ELF-1 (cell line): ENCODE measurements at regions not wholly inside any gene's neighbourhood (a gene's known extent, or its start where the extent isn't known, plus 50 kb on each side); places are given as distances from the start of the nearest gene placed in this dataset.
"Not testable (repeated sequence)": the region's sequence is repeated elsewhere in the genome, so short reads cannot be mapped to it uniquely, and the experiment has no call there.

Source experiments
- DNase-seq: peaks from one replicate; pipeline ENCODE4 v3.0.0-alpha.2; 2016; ENCODE audit warnings: low read depth, low spot score

DNA sequence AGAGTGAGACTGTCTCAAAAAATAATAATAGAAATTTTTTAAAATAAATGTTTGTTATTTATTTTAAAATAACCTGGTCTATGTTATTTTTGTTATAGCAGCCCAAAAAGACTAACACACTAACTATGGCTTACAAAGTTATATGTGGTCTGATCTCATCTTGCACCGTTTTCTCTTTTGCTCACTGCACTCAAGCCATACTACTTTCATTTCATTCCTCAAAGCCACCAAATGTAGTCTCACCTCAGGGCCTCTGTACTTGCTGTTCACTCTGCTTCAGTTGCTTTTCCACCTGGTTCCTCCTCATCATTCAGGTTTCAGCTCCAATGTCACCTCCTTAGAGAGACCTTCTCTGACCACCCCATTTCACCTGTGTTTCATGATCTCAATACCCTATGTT is 55.2 kb upstream of the MDM1 start:
- DNase-seq = no peak

DNA sequence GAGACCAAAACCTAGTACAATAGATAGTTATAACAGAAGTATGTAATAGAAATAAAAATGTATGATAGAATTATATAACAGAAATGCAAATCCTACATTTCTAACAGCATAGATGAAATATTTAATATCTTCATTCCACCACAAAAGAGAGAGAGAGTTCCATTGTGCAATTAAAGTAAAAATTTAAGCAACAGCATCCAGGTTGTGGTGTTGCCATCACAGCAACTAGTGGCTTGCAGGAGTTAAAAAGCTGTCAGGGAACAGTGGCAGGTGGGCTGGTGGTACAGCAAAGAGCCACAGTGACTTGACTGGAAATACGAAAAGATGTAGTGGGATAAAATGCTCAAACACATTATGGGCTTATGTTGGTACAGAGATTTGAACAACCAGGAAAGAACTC is 57.1 kb upstream of the MDM1 start:
- DNase-seq = no peak

DNA sequence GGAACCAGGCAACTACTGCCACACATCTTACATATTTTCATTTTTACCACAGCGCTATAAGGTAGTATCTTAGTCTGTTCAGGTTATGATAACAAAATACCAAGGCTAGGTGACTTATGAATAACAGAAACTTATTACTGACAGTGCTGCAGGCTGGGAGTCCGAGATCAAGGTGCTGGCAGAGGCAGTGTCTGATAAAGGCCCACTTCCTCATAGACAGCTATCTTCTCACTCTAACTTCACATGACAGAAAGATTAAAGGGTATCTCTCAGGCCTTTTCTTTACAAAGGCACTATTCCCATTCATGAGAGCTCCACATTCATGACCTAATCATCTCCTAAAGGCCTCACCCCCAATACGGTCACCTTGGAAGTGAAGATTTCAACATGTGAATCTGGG is 59.8 kb upstream of the MDM1 start:
- DNase-seq = no peak

DNA sequence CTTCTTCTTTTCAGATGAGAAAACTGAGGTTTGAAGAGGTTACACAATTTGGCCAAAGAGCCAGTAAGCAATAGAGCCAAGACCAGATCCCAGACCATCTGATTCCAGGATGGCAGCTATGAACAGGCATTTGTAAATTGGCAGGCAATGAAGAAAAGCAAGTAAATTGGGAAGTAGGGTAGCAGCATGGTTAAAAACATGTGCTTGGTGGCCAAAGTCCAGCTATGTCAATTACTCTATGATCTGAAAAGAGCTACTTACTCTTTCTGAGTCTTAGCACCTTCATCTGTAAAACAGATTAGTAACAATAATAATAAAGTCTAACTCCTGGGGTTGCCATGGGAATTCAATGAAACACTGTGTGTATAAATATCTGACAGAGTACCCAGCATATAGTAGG is 60.2 kb upstream of the MDM1 start:
- no peak for DNase-seq

DNA sequence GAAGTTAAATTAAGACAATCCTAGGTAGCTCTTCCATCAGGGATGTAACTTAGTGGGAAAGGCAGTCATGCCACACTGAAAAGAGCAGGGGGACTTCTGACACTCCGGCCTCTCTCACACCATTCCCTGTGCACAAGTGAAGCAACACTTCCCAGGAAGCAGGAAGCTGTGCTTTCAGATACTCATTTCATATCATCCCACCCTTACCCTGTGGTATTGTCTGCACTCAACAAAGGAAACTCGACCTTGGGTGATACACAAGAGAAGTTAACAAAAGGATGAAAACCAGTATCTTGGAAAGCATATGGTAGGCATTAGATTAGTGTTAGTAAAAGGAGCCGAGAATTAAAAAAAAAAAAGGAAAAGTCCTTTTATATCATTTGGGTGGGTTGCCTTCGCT is 61.3 kb upstream of the MDM1 start:
- no peak for DNase-seq

GRCh38 chr12:68397566-68398158 is 65.5 kb upstream of the MDM1 start:
- DNase-seq = no peak

GRCh38 chr12:68398689-68399088 is 66.5 kb upstream of the MDM1 start:
- DNase-seq = not testable (repeated sequence)

DNA sequence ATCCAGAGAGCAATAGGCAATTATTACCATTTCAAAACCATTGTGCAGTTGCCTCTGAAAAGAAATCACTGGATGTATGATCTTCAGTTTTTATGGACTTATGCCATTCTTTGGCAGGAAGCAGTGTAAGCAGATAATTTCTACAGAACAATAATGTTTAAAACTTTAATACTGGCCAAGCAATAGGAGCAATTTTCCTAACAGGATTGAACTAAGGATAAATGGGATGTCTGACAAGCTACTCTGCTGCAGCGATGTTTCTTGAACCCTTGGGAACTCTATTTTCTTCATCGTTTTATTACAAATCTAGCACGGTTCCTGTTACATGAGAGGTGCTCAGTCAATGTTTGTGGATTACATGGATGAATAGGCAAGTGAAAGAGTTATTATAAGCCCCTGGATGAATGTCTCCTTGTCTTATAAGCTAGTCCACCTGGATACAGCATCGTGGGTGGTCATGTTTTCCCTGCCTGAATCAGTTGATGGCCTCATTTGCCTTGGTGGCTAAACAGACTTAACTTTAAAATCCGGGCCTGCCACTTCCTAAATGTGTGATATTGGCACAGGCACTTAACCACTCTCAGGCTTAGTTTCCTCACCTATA is 68.2 kb upstream of the MDM1 start:
- DNase-seq = no peak

GRCh38 chr12:68402422-68402821 is 70.3 kb upstream of the MDM1 start:
- DNase-seq = no peak

- DNase-seq = no peak
These were observed 71.1 kb upstream of the MDM1 start for GRCh38 chr12:68403296-68403695.

DNA sequence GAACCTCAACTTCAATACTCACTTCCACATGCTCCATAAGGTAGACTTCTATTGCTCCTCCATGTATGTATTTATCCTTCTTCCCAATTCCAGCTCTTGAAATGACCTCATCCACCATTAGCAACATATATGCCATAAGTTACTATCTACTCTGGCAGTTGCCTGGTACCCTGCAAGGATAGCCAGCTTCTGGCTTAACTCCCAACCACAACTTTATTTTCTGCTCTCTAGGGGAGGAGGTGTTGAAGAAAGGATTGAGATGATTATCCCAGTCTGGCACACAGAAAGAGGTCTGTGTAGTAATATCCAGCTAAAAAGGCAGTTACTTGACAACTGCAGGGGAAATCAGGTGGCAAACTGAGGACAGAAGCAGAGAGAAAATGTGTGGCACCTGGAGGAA is 71.5 kb upstream of the MDM1 start:
- DNase-seq = no peak

DNA sequence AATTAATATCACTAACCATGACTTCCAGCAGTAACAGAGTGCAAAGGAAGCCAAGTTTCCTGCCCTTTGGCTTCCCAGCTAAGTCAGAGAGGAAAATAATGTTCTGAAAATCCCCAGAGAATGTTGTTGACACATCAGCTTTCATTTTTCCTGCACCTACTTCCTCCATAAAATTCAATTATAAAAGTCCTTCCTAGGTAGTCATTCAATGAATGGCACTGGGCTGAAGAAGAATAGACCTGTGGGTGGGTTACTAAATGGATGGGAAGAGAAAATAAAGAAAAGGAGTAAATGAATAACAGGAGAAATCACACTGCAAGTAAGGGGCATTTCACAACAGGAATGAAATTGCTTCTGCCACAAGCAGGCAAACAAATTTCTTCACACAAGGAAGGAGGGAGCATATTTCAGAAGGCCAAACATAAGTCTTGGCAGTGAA is 73.2 kb upstream of the MDM1 start:
- DNase-seq = no peak

GRCh38 chr12:68406134-68406576 is 74.0 kb upstream of the MDM1 start:
- peak; percentile 24 for DNase-seq

DNA sequence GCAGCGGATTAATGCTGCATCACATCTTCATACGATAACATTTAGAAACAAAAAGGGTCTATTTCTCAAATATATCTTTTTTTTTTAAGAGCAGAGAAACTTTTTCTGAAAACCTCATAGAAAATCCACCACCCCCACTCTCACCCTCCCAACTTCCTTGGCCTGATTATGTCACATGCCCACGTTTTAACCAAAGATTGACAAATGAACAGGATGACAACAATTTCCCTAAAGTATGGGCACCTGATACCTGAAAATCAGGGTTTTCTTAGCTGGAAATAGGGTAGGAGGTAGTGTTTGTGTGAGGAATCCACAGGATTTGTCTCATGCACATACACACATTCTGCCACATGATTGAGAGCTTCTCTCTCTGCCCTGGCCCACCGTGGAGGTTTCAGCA is 74.7 kb upstream of the MDM1 start:
- DNase-seq = no peak

GRCh38 chr12:68410018-68410660 is 78.0 kb upstream of the MDM1 start:
- DNase-seq = no peak

GRCh38 chr12:68411371-68411770 is 79.2 kb upstream of the MDM1 start:
- no peak for DNase-seq

- no peak for DNase-seq
These were observed 82.8 kb upstream of the MDM1 start for GRCh38 chr12:68414988-68415387.

DNA sequence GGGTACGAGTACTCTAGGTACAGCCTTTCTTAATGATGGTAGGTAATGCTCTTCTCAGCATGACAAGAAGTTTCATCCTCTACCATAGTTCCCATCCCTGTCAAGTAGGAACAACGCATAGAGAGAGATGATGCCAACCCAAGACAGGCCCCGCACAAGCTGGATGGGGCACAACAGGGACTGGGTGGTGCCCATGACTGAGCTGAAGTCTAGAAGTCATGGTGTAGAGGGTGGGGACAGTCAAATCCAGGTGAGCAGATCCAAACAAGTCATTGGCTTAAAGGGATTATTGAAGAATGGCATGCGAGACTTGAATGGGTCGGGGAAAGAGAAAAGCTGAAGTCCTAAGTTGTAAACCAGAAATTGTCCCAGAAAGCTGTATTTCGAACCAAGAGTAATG is 84.2 kb upstream of the MDM1 start:
- DNase-seq = no peak

GRCh38 chr12:68416826-68417225 is 84.7 kb upstream of the MDM1 start:
- no peak for DNase-seq

DNA sequence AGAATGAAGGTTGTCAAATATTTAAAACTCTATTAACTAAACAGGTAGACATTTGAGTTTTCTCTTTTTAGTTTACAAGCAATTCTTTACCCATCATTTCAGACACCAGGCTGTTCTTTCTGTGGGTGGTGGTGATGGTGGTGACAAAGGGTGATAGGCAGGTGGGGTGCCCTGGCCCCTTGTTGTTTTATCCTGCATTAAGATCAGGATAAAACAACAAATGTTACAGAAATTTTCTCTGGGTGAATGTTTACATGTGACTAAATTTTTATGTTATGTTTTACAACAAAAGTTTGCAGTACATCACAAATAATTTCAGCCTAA is 85.9 kb upstream of the MDM1 start:
- no peak for DNase-seq

DNA sequence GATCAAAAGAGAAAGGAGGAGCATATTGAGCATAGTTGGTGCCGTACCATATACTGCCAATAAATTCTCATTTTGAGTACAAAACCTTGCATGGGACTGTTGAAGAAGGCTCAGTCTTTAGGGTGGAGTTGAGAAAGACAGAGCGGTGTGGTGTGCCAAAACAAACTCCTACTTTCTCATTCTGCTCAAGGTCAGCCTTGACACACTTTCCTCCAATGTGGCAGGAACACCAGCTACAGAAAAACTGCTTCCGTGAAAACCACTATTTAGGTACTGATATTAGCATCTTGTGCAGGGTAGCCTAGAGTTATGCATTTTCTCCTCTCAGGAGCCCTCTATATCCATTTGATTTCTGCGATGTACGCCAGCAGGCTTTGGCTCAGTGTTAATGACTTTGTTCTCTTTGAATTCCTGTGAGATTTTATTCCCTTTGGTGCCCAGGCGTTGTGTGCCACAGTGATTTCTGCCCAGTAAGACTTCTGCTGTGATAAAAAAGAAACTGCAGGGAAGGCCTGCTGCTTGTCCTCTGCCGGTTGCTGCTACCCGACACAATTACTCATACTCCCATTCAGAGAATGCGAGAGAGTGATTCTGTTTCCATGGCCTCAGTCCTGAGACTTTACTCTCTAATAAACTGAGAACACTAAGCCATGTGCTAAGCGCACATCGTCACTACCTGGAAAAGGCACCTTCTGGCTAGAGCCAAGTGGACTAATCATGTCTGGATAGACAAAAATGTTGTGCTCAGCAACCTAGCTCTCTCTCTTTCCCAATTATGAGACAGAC is 88.3 kb upstream of the MDM1 start:
- DNase-seq = no peak

DNA sequence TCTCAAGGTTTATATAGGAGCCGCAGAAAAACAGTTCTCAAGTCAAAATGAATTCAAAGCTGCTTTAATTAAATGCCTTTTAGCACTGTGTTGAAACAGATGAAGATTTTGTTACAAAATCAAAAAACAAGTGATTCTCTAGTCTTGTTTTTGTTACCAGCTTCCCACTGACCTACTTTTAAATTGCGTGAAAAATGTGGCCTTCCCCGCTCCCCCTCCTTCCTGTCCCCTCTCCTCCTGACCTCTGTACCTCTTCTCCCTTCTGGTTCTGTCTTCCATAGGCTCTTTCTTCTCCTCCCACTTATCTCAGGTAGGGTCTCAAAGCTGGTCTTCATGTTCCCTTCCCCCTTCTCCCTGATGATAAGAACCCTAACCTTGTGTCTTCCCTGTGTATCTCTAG is 90.0 kb upstream of the MDM1 start:
- no peak for DNase-seq
